UCSD-AML1 (cell line): ENCODE measurements at regions not wholly inside any gene's neighbourhood (a gene's known extent, or its start where the extent isn't known, plus 50 kb on each side); places are given as distances from the start of the nearest gene placed in this dataset.
"Not testable (repeated sequence)": the region's sequence is repeated elsewhere in the genome, so short reads cannot be mapped to it uniquely, and the experiment has no call there.

Experiments used
- DNase-seq: peaks from one replicate; lab custom pipeline; 2025; ENCODE audit not compliant: unreplicated experiment; lab: John Stamatoyannopoulos, UW

- DNase-seq: no peak
Observed at GRCh38 chr11:22920939-22921565, 60.8 kb upstream of the CCDC179 start.

- no peak for DNase-seq
Observed at GRCh38 chr11:22922672-22923071, 62.4 kb upstream of the CCDC179 start.

- no peak for DNase-seq
Observed at GRCh38 chr11:22923561-22923960, 63.3 kb upstream of the CCDC179 start.

- DNase-seq: no peak
Observed at GRCh38 chr11:22926341-22926740, 66.1 kb upstream of the CCDC179 start.

GRCh38 chr11:22927793-22928192 lies 67.5 kb upstream of the CCDC179 start:
- DNase-seq: no peak

GRCh38 chr11:22928207-22928917 lies 68.1 kb upstream of the CCDC179 start:
- DNase-seq: no peak

GRCh38 chr11:22930816-22931594 lies 70.7 kb upstream of the CCDC179 start:
- DNase-seq: no peak

- no peak for DNase-seq
Observed at GRCh38 chr11:22938691-22939090, 78.4 kb upstream of the CCDC179 start.

- DNase-seq: not testable (repeated sequence)
Observed at GRCh38 chr11:22941544-22941943, 81.3 kb upstream of the CCDC179 start.

- no peak for DNase-seq
Observed at GRCh38 chr11:22957786-22958185, 97.5 kb upstream of the CCDC179 start.

GRCh38 chr11:22974251-22974650 lies 114.0 kb upstream of the CCDC179 start:
- no peak for DNase-seq

GRCh38 chr11:22976146-22976545 lies 115.9 kb upstream of the CCDC179 start:
- no peak for DNase-seq

GRCh38 chr11:22982903-22983302 lies 122.6 kb upstream of the CCDC179 start:
- no peak for DNase-seq

GRCh38 chr11:22984045-22984444 lies 123.8 kb upstream of the CCDC179 start:
- no peak for DNase-seq

- DNase-seq: no peak
Observed at GRCh38 chr11:22989371-22989770, 129.1 kb upstream of the CCDC179 start.

- DNase-seq: no peak
Observed at GRCh38 chr11:22991196-22991595, 130.9 kb upstream of the CCDC179 start.

- no peak for DNase-seq
Observed at GRCh38 chr11:23006730-23007129, 146.5 kb upstream of the CCDC179 start.

- DNase-seq: no peak
Observed at GRCh38 chr11:23010790-23011335, 150.6 kb upstream of the CCDC179 start.

GRCh38 chr11:23012930-23013329 lies 152.7 kb upstream of the CCDC179 start:
- DNase-seq: no peak

- DNase-seq: no peak
Observed at GRCh38 chr11:23013509-23013908, 153.2 kb upstream of the CCDC179 start.

GRCh38 chr11:23021287-23021863 lies 161.1 kb upstream of the CCDC179 start:
- no peak for DNase-seq
